ENCODE measurements at regions not wholly inside any gene's neighbourhood (a gene's known extent, or its start where the extent isn't known, plus 50 kb on each side); places are given as distances from the start of the nearest gene placed in this dataset.

GRCh38 chr2:120832296-120833070, 96.8 kb downstream of the GLI2 start:
- H3K27me3 ChIP-seq, result no peaks in the 10 kb centered on the region
- H3K27ac ChIP-seq, result no peak overlapping the region
- WGBS, 4 donors, result 91 to 100% (median 92%) methylated on average over 3 to 11 of the region's 11 CpGs
- DNase-seq, result no peak
- H3K9me3 ChIP-seq (replicated peaks in 1 of 3), result no peaks in the 10 kb centered on the region
- peaks cover 0 to 5% of the 10 kb centered on the region in 2 donors for H3K4me1 ChIP-seq (replicated peaks in 1 of 2)
- intact Hi-C loops (cut with DNase I), result no loop called here
- no peaks in the 10 kb centered on the region for H3K36me3 ChIP-seq (replicated peaks in 1 of 2)
- no peak for TF ChIP-seq POLR2A (IDR thresholded peaks at IDR 0.05)
- H3K4me3 ChIP-seq, result no peak overlapping the region

GRCh38 chr2:120833127-120833675, 97.5 kb downstream of the GLI2 start:
- H3K36me3 ChIP-seq (replicated peaks in 1 of 2), result no peaks in the 10 kb centered on the region
- WGBS, 4 donors, result 93 to 96% (median 96%) methylated on average over 3 of the region's 3 CpGs
- intact Hi-C loops (cut with DNase I), result no loop called here
- no peaks in the 10 kb centered on the region for H3K27me3 ChIP-seq
- no peak overlapping the region for H3K4me3 ChIP-seq
- no peak overlapping the region for H3K27ac ChIP-seq
- no peak for DNase-seq
- peaks cover 0 to 5% of the 10 kb centered on the region in 2 donors for H3K4me1 ChIP-seq (replicated peaks in 1 of 2)
- H3K9me3 ChIP-seq (replicated peaks in 1 of 3), result no peaks in the 10 kb centered on the region
- no peak for TF ChIP-seq CTCF (IDR thresholded peaks at IDR 0.05)

- H3K9me3 ChIP-seq (replicated peaks in 1 of 3), result no peaks in the 10 kb centered on the region
- intact Hi-C loops (cut with DNase I), result no loop called here
- H3K27ac ChIP-seq, result no peak overlapping the region
- 90 to 100% (median 94%) methylated on average over 3 of the region's 3 CpGs for WGBS, 4 donors
- no peak for DNase-seq
- no peak overlapping the region for H3K4me3 ChIP-seq
- TF ChIP-seq CTCF (IDR thresholded peaks at IDR 0.05), result no peak
- TF ChIP-seq POLR2A (IDR thresholded peaks at IDR 0.05), result no peak
- peaks cover 0 to 5% of the 10 kb centered on the region in 2 donors for H3K4me1 ChIP-seq (replicated peaks in 1 of 2)
- H3K27me3 ChIP-seq, result no peaks in the 10 kb centered on the region
- no peaks in the 10 kb centered on the region for H3K36me3 ChIP-seq (replicated peaks in 1 of 2)
These were observed 98.5 kb downstream of the GLI2 start for GRCh38 chr2:120834206-120834605.

- no peaks in the 10 kb centered on the region for H3K27me3 ChIP-seq
- H3K4me1 ChIP-seq (replicated peaks in 1 of 2), result no peaks in the 10 kb centered on the region
- TF ChIP-seq POLR2A (IDR thresholded peaks at IDR 0.05), result no peak
- no peak for TF ChIP-seq CTCF (IDR thresholded peaks at IDR 0.05)
- WGBS, 4 donors, result 82 to 89% (median 88%) methylated on average over 5 of the region's 5 CpGs
- intact Hi-C loops (cut with DNase I), result no loop called here
- no peak overlapping the region for H3K27ac ChIP-seq
- no peaks in the 10 kb centered on the region for H3K36me3 ChIP-seq (replicated peaks in 1 of 2)
- no peaks in the 10 kb centered on the region for H3K9me3 ChIP-seq (replicated peaks in 1 of 3)
- DNase-seq, result no peak
- H3K4me3 ChIP-seq, result no peak overlapping the region
These were observed 100.6 kb downstream of the GLI2 start for GRCh38 chr2:120836281-120836680.
